ENCODE measurements at regions not wholly inside any gene's neighbourhood (a gene's known extent, or its start where the extent isn't known, plus 50 kb on each side); places are given as distances from the start of the nearest gene placed in this dataset.
"Not testable (repeated sequence)": the region's sequence is repeated elsewhere in the genome, so short reads cannot be mapped to it uniquely, and the experiment has no call there.

DNA sequence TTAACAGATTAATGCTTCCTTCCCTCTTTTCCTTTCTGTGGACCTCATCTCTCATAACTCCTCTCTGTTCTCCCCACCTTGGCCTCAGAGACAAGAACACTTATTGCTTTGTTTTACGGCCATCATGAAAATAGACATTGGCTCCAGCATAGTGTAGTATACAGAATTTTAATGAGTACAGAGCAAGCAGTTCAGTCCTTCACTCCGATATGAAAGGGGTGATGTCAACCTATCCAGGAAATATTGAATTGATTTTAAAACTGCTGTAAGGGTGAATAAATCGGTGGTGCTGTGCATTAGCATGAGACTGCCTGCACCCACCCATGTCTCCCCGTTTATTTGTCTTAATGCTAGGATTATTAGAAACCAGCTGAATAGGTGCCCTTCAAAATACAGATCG, 490.9 kb upstream of the TBL1XR1 start:
- no peak for DNase-seq

DNA sequence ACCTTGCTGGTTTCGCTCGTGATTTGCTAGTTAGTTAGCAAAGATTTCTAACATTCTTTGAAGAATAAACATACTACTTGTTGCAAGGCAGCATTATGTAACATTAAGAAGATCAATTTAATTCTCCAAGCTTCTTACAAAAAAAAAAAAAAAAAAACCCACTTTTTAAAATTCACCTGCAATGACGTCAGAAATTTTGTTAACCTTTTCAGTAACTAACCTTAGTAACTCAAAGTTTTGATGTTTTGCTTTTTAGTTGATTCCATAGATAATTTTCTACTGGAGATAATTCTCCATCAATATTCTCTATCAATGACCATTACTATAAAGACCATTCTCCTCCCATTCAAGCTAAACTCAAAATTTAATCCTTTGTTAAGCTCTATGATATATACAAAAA, 491.8 kb upstream of the TBL1XR1 start:
- DNase-seq: no peak

DNA sequence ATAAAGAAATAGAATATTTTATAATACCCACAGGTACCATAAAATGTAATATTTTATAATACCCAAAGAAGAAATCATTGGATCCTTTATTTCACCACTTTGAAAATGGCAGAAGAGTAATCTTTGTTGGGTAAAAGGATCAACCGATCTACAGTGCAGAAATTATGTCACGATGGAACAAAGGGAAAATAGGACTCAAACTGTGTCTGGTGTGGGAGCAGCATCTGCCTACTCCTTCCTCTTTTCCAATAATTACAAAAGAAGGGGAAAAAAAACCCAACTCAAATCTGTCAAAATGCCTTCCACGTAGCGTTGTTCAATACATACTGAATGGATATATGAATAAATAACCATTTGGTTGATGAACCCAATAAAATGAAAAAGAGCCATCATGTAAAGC, 492.6 kb upstream of the TBL1XR1 start:
- no peak for DNase-seq

GRCh38 chr3:177690306-177690705, 493.0 kb upstream of the TBL1XR1 start:
- no peak for DNase-seq

GRCh38 chr3:177692304-177692975, 495.2 kb upstream of the TBL1XR1 start:
- DNase-seq: no peak

DNA sequence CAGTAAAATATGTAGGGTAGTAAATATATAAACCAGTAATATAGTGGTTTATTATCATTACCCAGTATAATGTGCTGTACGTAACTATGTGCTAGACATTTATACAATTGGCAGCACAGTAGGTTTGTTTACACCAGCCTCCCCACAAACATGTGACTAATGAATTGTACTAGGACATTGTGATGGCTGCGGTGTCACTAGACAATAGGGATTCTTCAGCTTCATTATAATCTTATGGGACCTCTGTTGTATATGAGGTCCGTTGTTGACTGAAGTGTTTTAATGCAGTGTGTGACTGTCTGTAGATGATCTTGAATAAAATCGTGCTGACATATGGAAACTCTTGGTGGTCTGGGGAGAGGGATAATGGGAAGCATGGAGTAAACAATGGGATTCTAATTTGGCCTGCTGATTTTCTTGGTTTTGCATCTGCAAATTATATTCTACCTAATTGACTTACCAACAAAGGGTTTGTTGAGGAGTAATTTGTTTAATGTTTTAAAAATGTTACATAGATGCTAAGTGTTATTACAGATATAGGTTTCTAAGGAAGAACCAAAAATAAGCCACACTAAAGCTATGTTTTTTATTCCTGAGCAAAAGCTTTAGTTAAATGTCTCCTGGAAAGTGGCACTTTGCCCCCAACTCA, 496.5 kb upstream of the TBL1XR1 start:
- no peak for DNase-seq

DNA sequence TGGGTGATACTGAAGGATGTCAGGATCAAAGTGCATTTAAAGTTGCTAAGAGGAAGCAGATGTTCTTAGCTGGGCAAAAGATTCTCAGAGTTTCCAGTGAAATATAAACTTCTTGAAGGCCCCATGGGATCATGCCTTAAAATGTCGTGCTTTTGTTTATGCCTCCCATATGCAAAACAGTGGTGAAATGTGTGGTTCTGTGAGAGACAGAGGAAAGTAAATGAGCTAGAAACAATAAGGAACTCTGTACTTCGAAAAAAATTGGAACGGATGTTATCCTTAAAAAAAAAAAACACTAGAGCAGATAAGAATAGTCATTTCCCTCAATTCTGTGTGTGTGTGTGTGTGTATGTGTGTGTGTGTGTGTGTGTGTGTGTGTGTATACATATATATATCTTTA, 497.0 kb upstream of the TBL1XR1 start:
- DNase-seq: no peak

DNA sequence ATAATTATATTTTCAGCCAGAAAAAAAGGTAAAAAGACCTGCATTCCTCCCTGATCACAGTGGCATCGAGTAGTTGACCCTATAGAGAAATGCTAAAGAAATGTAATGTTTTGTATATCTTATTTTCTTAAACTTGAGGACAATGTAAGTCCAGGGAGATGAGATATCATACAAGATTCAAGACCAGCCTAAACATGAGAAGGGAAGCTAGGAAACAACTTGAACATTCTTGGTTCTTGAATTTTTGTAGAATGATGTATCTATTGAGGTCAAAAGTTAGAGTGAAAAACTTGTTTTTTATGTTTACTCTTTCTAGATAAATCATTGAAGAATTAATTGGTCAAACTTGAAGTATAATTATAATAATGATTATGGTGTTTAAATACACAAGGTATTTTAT, 497.7 kb upstream of the TBL1XR1 start:
- no peak for DNase-seq

DNA sequence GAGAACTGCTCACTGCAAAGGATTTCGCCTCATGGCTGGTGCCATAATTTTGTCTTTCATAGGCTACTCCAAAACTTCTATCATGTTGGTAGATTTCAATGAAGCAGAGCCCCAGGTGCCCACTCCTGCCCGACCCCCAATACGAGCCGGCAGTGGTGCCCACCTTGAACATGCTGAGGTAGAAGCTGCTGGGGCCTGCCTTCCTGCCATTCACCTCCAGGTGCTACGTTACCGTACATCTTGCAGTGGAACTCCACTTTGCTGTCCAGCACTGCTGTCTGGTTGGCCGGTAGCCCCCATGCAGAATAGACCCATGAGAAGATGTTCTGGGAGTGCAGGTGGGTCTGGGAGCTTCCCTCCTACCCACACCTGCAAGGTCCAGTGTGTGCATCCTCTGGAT, 502.8 kb upstream of the TBL1XR1 start:
- no peak for DNase-seq

DNA sequence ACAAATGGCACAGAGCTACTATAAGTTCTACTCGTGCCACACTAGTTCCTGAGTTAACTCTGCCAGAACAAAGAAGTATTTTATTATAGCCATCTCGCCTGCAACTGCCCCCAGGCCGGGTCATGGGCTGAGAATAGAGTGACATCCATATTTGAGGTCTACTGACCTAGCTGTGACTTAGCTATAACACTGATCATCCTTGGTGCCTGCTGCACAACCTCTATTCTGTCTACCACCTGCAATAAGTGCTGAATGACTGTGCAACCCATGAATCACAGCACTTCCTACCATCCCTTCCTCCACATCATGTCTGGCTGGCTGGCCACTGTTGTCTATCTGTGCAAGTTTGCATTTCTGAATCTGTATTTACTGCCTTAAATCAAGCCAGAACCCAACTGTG, 506.5 kb upstream of the TBL1XR1 start:
- no peak for DNase-seq

DNA sequence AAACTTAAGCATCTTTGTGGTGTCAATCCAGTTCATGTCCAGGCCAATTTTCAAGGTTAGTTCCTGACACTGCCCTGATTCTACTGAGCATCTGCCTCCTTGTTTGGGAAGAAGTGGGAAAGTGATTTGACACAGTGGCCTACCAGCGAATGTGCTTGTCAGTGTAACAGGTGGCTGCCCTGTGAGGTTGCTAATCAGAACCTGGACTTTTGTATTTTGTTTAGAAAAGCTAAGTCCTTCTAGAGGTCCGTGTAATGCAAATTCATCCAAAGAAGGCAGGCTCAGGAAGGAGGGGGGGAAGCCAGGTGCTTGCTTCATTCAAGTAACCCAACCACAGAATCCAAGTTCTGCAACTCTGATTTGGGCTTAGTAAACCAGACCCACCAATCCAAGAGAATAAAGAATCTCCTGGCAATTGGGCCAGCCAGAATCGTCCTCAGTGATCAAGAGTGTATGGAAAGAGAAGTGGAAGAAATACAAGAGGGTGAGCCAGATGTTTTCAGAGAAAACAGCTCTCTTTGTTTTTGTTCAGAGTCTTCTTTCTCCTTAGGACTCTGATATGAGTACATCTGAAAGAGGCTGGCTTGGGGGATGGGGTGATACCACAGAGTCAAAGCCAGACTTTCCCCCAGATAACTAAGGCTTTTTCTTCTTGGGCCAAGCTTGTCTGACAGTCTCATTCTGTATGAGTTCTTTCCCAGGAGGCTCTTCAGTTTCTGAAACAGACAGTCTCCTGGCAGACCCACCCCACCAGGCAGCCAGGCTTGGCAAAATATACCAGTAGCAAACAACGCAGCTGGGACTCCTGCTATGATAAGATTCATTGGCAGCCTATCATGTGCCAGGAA, 508.9 kb upstream of the TBL1XR1 start:
- no peak for DNase-seq

DNA sequence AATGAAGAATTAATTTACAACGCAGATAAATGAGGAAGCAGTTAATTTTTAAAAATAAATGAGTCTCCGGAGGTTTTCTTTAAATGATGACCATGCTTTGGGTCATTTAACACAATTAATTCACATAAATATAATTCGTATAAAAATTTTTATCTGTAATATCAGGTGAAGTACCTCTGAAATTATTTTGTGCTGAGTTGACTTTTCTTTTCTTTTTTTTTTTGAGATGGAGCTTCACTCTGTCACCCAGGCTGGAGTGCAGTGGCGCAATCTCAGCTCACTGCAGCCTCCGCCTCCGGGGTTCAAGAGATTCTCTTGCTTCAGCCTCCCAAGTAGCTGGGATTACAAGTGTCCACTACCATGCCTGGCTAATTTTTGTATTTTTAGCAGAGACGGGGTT, 512.2 kb upstream of the TBL1XR1 start:
- DNase-seq: not testable (repeated sequence)

DNA sequence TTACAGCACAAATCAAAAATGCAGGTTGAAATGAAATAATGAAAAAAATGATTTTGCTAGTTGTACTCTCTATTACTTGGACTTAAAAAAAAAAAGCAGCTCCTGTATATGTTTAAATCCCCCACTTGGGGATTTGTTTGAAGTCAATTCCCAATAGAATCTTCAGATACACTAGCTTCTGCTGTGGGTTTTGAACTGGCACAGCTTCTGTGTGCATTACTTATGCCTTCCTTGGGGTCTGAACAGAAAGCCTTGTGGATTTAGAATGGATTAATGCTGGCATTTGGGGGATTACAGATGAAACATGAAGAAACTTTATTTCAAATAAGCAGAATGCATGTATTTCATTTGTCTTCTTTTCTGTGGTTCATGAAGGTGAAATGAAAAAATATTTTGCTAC, 513.2 kb upstream of the TBL1XR1 start:
- DNase-seq: no peak

GRCh38 chr3:177711637-177712036, 514.4 kb upstream of the TBL1XR1 start:
- no peak for DNase-seq

- DNase-seq: no peak
These were observed 516.9 kb upstream of the TBL1XR1 start for GRCh38 chr3:177713928-177714900.

GRCh38 chr3:177714945-177715344, 517.7 kb upstream of the TBL1XR1 start:
- DNase-seq: no peak

DNA sequence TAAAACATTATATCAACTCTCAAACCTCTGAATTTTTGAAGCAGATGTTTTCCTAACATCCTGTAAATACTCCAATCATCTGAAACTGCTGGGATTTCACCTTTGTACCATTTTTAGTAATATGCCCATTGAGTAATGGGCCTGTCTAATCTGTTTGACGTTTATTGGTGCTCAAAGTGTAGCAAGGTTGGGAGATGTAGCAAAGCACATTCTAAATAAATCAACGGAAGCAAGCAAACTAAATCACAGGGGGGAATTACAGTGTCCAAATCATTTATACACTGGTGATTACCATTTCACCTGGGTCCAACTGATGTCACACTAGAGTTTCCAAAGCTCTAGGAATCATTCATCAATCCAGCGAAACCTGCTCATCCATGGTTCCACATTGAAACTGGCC, 518.7 kb upstream of the TBL1XR1 start:
- DNase-seq: no peak

DNA sequence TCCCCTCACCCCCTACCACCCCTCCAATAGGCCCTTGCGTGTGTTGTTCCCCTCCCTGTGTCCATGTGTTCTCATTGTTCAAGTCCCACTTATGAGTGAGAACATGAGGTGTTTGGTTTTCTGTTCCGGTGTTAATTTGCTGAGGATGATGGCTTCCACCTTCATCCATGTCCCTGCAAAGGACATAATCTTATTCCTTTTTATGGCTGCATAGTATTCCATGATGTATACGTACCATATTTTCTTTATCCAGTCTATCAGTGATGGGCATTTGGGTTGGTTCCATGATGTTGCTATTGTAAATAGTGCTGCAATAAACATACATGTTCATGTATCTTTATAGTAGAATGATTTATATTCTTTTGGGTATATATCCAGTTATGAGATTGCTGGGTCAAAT, 523.6 kb upstream of the TBL1XR1 start:
- not testable (repeated sequence) for DNase-seq

- no peak for DNase-seq
These were observed 524.8 kb upstream of the TBL1XR1 start for GRCh38 chr3:177721864-177722785.

DNA sequence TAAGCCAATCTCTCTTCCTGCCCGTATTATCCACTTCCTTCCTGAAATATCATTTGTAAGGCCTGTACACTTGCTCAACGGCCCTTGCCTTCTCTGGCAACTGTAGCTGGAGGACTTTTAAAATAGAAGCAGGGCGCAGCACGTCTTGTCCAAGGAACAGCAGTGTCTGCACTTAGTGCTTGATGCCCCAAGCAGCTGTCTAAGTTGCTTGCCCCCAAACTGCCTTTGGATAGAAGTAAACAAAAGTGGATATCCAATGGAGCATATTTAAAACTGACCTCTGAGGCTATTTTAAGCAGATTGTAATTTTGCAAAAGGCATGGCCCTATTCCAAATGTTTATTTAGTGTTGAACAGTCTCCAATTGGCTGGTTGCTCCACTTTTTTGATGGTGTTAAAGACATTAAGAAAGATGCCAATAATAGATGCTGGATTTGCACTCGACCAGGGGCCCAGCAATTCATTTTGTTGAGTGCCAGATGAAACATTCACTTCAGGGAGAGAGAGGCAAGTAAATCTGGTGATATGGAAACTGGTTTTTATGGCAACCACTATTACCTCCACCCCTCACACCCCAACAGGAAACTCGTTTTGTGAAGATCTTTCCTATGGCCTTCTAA, 526.8 kb upstream of the TBL1XR1 start:
- peak; percentile 4 for DNase-seq

DNA sequence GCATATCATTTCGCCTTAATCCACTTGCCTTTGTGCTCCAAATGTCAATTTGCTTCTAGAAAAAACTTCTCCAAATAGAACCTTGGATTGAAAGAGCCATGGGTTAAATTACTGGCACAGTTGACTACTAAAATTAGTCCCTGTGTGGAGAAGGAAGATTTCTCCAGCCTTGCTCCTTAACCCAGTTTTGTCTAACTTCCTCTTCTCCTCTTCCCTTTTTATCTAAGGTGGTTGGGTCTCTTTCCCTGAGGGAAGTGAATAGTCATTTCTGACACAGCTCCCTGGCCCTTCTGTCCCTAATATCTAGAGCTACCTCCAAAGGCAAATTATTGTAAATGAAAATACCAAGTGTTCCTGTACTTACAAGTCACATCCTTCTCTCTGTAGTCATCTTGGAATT, 527.9 kb upstream of the TBL1XR1 start:
- no peak for DNase-seq

Data from CD4-positive, alpha-beta T cell treated with Interleukin-12 subunit alpha and Interleukin-12 subunit beta, for 1 hour (primary cell).